HepG2 (cell line): ENCODE measurements at regions not wholly inside any gene's neighbourhood (a gene's known extent, or its start where the extent isn't known, plus 50 kb on each side); places are given as distances from the start of the nearest gene placed in this dataset.

Experiments
- ATAC-seq: fragments of 200-7000 bp; cut with Tn5 transposase; 3 replicates; pipeline ENCODE4 v1.9.1; 2020; ENCODE audit warnings: mild to moderate bottlenecking, moderate library complexity
- BruUV-seq: library from RNA; stranded (reverse); fragments of 400-500 nt; replicated peaks from 2 replicates; lab custom pipeline; 2021; lab: Mats Ljungman, UMichigan
- CTCF ChIA-PET: fragments of 300-600 bp; formaldehyde crosslinking; extraction: SDS; loops from one replicate; lab custom pipeline; 2021; ENCODE audit warnings: low total read pairs, inconsistent platforms, low intra/inter-chr PET ratio; lab: Yijun Ruan, JAX
- POLR2A ChIA-PET: fragments of 350-600 bp; sonication (Branson Sonifier 250); formaldehyde crosslinking; loops from one replicate; lab custom pipeline; 2020; ENCODE audit warnings: antibody characterized with exemption, inconsistent platforms; lab: Yijun Ruan, JAX
- DNase-seq: peaks from one replicate; pipeline ENCODE4 v3.0.0-alpha.2; 2015; ENCODE audit warnings: low spot score
- FAIRE-seq: peaks from 3 replicates; lab custom pipeline; 2011; peaks lifted over from hg19 to GRCh38; lab: Jason Lieb, UNC
- H2AFZ ChIP-seq: one replicate; pipeline ENCODE4 v1.6.1; 2011; ENCODE audit warnings: low read length, inconsistent platforms
- H3K27ac ChIP-seq: fragments of 300-600 bp; 3 replicates; pipeline ENCODE4 v1.8.0; 2011; ENCODE audit warnings: mixed run types, mild to moderate bottlenecking, mixed read lengths, low read length, inconsistent platforms; ENCODE audit not compliant: insufficient read depth; ENCODE audit errors: extremely low read length
- H3K27me3 ChIP-seq, 2 experiments: fragments of 200-600 bp in 1 of 2; 2 replicates in 1 of 2; 3 replicates in 1 of 2; pipeline versions ENCODE4 v1.6.0 to v1.8.0; 2011; ENCODE audit warnings: low read length in 2 of 2, mild to moderate bottlenecking in 2 of 2, moderate library complexity in 2 of 2, inconsistent platforms in 1 of 2; ENCODE audit not compliant: insufficient read depth in 2 of 2, control insufficient read depth in 1 of 2
- H3K36me3 ChIP-seq, 2 experiments: fragments of 200-600 bp in 1 of 2; replicated peaks in 1 of 2; 2 replicates in 1 of 2; 3 replicates in 1 of 2; pipeline versions ENCODE4 v1.5.1 to v1.8.0; 2011; ENCODE audit warnings: low read length in 2 of 2, inconsistent platforms in 1 of 2; ENCODE audit not compliant: insufficient read depth in 2 of 2, control insufficient read depth in 1 of 2
- H3K4me1 ChIP-seq: 2 replicates; pipeline ENCODE4 v1.5.1; 2012; ENCODE audit warnings: low read length, inconsistent platforms; ENCODE audit not compliant: insufficient read depth
- H3K4me2 ChIP-seq: 2 replicates; pipeline ENCODE4 v1.6.0; 2011; ENCODE audit warnings: low read depth, low read length, inconsistent platforms
- H3K4me3 ChIP-seq, 3 experiments: fragments of 200-600 bp in 1 of 3; sonication (generic), shearing (Covaris generic) in 1 of 3; replicated peaks in 1 of 3; 2 replicates each; pipeline ENCODE4 v1.5.1; 2011 to 2016; ENCODE audit warnings: low read length in 3 of 3, inconsistent platforms in 2 of 3, low read depth in 2 of 3, mild to moderate bottlenecking in 2 of 3, control low read depth in 1 of 3, mixed read lengths in 1 of 3; ENCODE audit not compliant: insufficient read depth in 1 of 3
- H3K79me2 ChIP-seq: one replicate; pipeline ENCODE4 v1.6.1; 2011; ENCODE audit warnings: low read length, inconsistent platforms; ENCODE audit not compliant: insufficient read depth
- H3K9ac ChIP-seq: 2 replicates; pipeline ENCODE4 v1.6.0; 2011; ENCODE audit warnings: mild to moderate bottlenecking, low read depth, low read length, inconsistent platforms; ENCODE audit not compliant: insufficient read depth
- H3K9me3 ChIP-seq: 2 replicates; pipeline ENCODE4 v1.5.1; 2012; ENCODE audit warnings: mild to moderate bottlenecking, low read length
- H4K20me1 ChIP-seq: 2 replicates; pipeline ENCODE4 v1.6.0; 2011; ENCODE audit warnings: inconsistent platforms, mild to moderate bottlenecking, low read length, moderate library complexity; ENCODE audit not compliant: insufficient read depth
- ATF1 ChIP-seq: IDR thresholded peaks from 2 replicates; pipeline ENCODE4 v1.6.1; 2016; ENCODE audit warnings: mild to moderate bottlenecking, control low read depth
- RORA ChIP-seq: sonication (generic); formaldehyde crosslinking; IDR thresholded peaks from 2 replicates; pipeline ENCODE4 v1.5.0; 2020; ENCODE audit warnings: mild to moderate bottlenecking, missing genetic modification reagents, moderate library complexity
- TFAP4 ChIP-seq: sonication (generic); IDR thresholded peaks from 2 replicates; pipeline ENCODE4 v1.6.1; 2016; ENCODE audit warnings: low read depth, borderline replicate concordance
- ZBTB37 ChIP-seq: sonication (generic); formaldehyde crosslinking; IDR thresholded peaks from 2 replicates; pipeline ENCODE4 v1.4.0; 2020; ENCODE audit warnings: mild to moderate bottlenecking, missing genetic modification reagents
- ZKSCAN1 ChIP-seq: fragments of 150-350 bp; IDR thresholded peaks from 2 replicates; pipeline ENCODE4 v1.6.1; 2014; ENCODE audit warnings: low read length
- ZNF230 ChIP-seq: sonication (generic); formaldehyde crosslinking; IDR thresholded peaks from 2 replicates; pipeline ENCODE4 v1.4.0; 2020; ENCODE audit warnings: mild to moderate bottlenecking, missing genetic modification reagents
- ZNF589 ChIP-seq: sonication (generic); formaldehyde crosslinking; conservative IDR thresholded peaks from 2 replicates; pipeline ENCODE4 v1.8.0; 2022; ENCODE audit warnings: mild to moderate bottlenecking, moderate library complexity, missing genetic modification reagents
- ZNF788 ChIP-seq: sonication (generic); formaldehyde crosslinking; IDR thresholded peaks from 2 replicates; pipeline ENCODE4 v1.5.0; 2020; ENCODE audit warnings: mild to moderate bottlenecking, missing genetic modification reagents, borderline replicate concordance
- ZNF850 ChIP-seq: sonication (generic); formaldehyde crosslinking; conservative IDR thresholded peaks from 2 replicates; pipeline ENCODE4 v1.9.0; 2021; ENCODE audit warnings: mild to moderate bottlenecking, missing genetic modification reagents
- WGBS: methylation state at CpG from one replicate; pipeline ENCODE4 v1.1.6; 2017; ENCODE audit warnings: low lambda C conversion rate; 5-methylcytosine and 5-hydroxymethylcytosine counted together
- in situ Hi-C: cut with HindIII; loops from 2 replicates; pipeline ENCODE4 v1.10.0; 2017; ENCODE audit warnings: low pct_unique_long_range_greater_than_20kb; ENCODE audit not compliant: extremely low pct_ligation_motif_present
- intact Hi-C: fragments of 100-400 bp; cut with micrococcal nuclease; formaldehyde crosslinking; loops from one replicate; pipeline ENCODE4 v1.10.0; 2022; ENCODE audit not compliant: unreplicated experiment
- TF ChIP-seq, protein P1 (sequence below): sonication (generic); formaldehyde crosslinking; IDR thresholded peaks from 2 replicates; pipeline ENCODE4 v1.5.0; 2020; ENCODE audit warnings: mild to moderate bottlenecking, missing genetic modification reagents

DNA sequence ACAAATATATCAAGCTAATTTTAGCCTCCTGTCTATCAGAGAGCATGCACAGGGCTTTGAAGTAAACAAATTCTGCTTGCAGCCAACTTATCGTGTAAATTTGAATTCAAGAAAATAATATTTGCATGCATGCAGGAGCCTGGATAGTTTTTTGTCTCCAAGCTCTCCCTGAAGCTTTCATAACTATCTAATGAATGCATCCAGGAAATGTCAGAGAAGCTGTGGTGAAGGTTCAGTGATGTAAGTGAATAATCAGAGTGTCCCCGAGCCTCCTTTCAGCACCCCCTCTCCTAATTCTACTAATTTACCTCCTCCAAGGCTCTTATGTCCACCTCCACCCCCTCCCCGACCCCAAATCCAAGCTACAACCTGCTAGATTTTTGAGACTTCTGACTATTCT is 172.0 kb upstream of the ZNF32 start:
- no TSS peak for BruUV-seq
- Histone ChIP-seq H3K9me3 (no peaks in the 10 kb centered on the region), H3K4me1 (no peaks in the 10 kb centered on the region; the same call in 1 of the 2 replicates), H3K27me3 (no peaks in the 10 kb centered on the region; a peak in 1 of 5 replicates), H2AFZ (no peak overlapping the region), H4K20me1 (no peaks in the 10 kb centered on the region), H3K36me3 (no peaks in the 10 kb centered on the region), H3K27ac (no peak overlapping the region), H3K9ac (no peak overlapping the region), H3K4me2 (no peak overlapping the region), H3K4me3 (no peak overlapping the region), H3K79me2 (no peaks in the 10 kb centered on the region)
- intact Hi-C loops, result no loop called here
- POLR2A ChIA-PET, result no interaction called here
- DNase-seq (no peak), ATAC-seq (no peak), FAIRE-seq (no peak)
- CTCF ChIA-PET, result no interaction called here
- no peak for TF ChIP-seq ZNF850 (CRISPR knock-in tag)
- 20% methylated on average over 3 of the region's 3 CpGs for WGBS
- in situ Hi-C loops, result no loop called here

DNA sequence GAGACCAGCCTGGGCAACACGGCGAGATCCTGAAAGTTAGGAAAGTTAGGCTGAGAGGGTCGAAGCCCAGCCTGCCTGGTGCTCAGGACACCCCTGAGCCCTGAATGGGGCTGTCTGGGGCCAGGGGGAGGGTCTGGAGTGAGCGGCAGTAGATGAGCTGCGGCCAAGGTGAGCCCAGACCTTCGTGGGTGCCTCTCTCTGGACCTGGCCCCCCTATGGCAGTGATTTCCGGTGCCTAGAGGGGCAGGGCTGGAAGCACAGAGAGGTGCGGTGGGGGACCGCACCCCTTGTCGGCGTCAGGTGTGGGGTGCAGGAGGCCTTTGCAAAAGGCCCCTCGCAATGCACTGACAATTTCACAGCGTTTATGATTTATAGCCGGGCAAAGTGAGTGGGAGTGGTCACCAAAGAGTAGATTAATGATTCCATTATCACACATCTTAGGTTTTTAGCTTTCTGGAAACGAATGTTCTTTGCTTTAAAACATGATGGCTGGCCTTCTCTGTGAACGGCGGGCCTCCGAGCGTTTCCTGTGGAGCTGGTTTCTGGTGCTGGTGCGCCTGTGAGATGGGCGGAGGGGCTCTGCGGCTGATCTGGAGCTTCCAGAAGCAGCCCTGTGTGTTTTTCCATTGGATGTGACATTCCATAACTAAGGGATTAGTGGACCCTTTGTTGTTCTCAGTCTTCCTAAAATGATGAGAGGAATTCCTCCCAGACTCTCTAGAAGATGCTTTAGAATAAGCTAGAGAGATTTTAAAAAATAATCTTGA is 171.0 kb upstream of the ZNF32 start:
- no peak for TF ChIP-seq ATF1 (CRISPR knock-in tag)
- TF ChIP-seq ZNF230 (CRISPR knock-in tag), result no peak
- TF ChIP-seq ZBTB37 (CRISPR knock-in tag), result no peak
- no peak for TF ChIP-seq RORA (CRISPR knock-in tag)
- TF ChIP-seq ZKSCAN1, result no peak
- TF ChIP-seq ZNF589 (CRISPR knock-in tag), result no peak
- TF ChIP-seq, protein P1, sequence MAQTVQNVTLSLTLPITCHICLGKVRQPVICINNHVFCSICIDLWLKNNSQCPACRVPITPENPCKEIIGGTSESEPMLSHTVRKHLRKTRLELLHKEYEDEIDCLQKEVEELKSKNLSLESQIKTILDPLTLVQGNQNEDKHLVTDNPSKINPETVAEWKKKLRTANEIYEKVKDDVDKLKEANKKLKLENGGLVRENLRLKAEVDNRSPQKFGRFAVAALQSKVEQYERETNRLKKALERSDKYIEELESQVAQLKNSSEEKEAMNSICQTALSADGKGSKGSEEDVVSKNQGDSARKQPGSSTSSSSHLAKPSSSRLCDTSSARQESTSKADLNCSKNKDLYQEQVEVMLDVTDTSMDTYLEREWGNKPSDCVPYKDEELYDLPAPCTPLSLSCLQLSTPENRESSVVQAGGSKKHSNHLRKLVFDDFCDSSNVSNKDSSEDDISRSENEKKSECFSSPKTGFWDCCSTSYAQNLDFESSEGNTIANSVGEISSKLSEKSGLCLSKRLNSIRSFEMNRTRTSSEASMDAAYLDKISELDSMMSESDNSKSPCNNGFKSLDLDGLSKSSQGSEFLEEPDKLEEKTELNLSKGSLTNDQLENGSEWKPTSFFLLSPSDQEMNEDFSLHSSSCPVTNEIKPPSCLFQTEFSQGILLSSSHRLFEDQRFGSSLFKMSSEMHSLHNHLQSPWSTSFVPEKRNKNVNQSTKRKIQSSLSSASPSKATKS (CRISPR knock-in tag), result no peak
- TF ChIP-seq TFAP4, result no peak
- TF ChIP-seq ZNF788, result no peak
- ATAC-seq, result no peak
- Histone ChIP-seq H2AFZ (no peak overlapping the region), H3K36me3 (no peaks in the 10 kb centered on the region), H3K9ac (no peak overlapping the region), H3K4me1 (no peaks in the 10 kb centered on the region; the same call in 1 of the 2 replicates), H3K4me2 (no peak overlapping the region), H3K79me2 (no peaks in the 10 kb centered on the region), H4K20me1 (no peaks in the 10 kb centered on the region), H3K27ac (no peak overlapping the region), H3K27me3 (no peaks in the 10 kb centered on the region; a peak in 1 of 5 replicates), H3K4me3 (no peak overlapping the region), H3K9me3 (no peaks in the 10 kb centered on the region)
- ChIA-PET CTCF (no interaction called here), POLR2A (no interaction called here)
- no TSS peak for BruUV-seq
- DNase-seq, result no peak
- intact Hi-C loops (no loop called here), in situ Hi-C loops (no loop called here)
- no peak for FAIRE-seq
- 81% methylated on average over 13 of the region's 22 CpGs for WGBS
